Colonic mucosa (tissue), 4 donors: ENCODE measurements at regions not wholly inside any gene's neighbourhood (a gene's known extent, or its start where the extent isn't known, plus 50 kb on each side); places are given as distances from the start of the nearest gene placed in this dataset.

Experiments used
- DNase-seq: peaks from one replicate; pipeline ENCODE4 v3.0.0-alpha.2; 2020
- H3K27ac ChIP-seq: fragments of 200-600 bp; one replicate; pipeline ENCODE4 v1.8.0; 2021
- H3K27me3 ChIP-seq: fragments of 200-600 bp; one replicate; pipeline ENCODE4 v1.8.0; 2021
- H3K36me3 ChIP-seq: fragments of 200-600 bp; one replicate; pipeline ENCODE4 v1.8.0; 2021
- H3K4me1 ChIP-seq: fragments of 200-600 bp; one replicate; pipeline ENCODE4 v1.8.0; 2021; ENCODE audit warnings: mild to moderate bottlenecking
- H3K4me3 ChIP-seq: fragments of 200-600 bp; one replicate; pipeline ENCODE4 v1.8.0; 2021
- H3K9ac ChIP-seq, 2 donors: one replicate each; pipeline ENCODE4 v1.7.0; 2013; ENCODE audit warnings: control low read depth in 2 of 2, low read depth in 2 of 2, low read length in 2 of 2
- H3K9me3 ChIP-seq: fragments of 200-600 bp; one replicate; pipeline ENCODE4 v1.8.0; 2021
- intact Hi-C: fragments of 100-400 bp; cut with DNase I; formaldehyde crosslinking; loops from one replicate; pipeline ENCODE4 v1.14.1; 2022
- TF ChIP-seq, protein P1 (sequence below): fragments of 200-600 bp; IDR thresholded peaks from one replicate; pipeline ENCODE4 v1.8.0; 2022; ENCODE audit warnings: antibody characterized with exemption, mild to moderate bottlenecking
- donor health status: healthy.
- donor health status: DM: no; HTN: no; CAD: no.
- donor health status: DM: no; HTN: no; CAD: no.

DNA sequence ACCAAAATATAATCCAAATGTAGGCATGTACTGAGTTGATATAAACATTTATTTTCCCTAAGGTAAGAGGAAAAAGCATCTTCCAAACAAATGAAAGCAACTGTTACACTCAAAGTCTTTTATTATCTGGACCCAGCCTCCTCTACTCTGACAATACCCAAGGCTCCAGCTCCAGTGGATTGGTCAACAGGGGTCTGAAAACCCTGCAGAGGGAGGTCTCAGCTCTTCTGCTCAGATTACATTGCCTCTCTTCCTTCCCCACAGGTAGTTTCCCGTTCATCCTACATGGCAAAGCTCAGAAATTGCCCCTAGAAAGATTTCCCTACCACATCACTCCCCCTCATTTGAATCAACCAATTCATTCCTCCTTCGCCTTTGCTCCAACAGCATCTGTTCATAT is 457.0 kb downstream of the METTL4 start:
- Histone ChIP-seq H3K4me3 (no peak overlapping the region), H3K4me1 (no peaks in the 10 kb centered on the region), H3K9me3 (no peaks in the 10 kb centered on the region), H3K36me3 (no peaks in the 10 kb centered on the region), H3K27ac (no peak overlapping the region), H3K9ac (no peak overlapping the region), H3K27me3 (no peaks in the 10 kb centered on the region)
- TF ChIP-seq, protein P1, sequence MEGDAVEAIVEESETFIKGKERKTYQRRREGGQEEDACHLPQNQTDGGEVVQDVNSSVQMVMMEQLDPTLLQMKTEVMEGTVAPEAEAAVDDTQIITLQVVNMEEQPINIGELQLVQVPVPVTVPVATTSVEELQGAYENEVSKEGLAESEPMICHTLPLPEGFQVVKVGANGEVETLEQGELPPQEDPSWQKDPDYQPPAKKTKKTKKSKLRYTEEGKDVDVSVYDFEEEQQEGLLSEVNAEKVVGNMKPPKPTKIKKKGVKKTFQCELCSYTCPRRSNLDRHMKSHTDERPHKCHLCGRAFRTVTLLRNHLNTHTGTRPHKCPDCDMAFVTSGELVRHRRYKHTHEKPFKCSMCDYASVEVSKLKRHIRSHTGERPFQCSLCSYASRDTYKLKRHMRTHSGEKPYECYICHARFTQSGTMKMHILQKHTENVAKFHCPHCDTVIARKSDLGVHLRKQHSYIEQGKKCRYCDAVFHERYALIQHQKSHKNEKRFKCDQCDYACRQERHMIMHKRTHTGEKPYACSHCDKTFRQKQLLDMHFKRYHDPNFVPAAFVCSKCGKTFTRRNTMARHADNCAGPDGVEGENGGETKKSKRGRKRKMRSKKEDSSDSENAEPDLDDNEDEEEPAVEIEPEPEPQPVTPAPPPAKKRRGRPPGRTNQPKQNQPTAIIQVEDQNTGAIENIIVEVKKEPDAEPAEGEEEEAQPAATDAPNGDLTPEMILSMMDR, result no peak
- intact Hi-C loops, result no loop called here
- DNase-seq, result no peak

DNA sequence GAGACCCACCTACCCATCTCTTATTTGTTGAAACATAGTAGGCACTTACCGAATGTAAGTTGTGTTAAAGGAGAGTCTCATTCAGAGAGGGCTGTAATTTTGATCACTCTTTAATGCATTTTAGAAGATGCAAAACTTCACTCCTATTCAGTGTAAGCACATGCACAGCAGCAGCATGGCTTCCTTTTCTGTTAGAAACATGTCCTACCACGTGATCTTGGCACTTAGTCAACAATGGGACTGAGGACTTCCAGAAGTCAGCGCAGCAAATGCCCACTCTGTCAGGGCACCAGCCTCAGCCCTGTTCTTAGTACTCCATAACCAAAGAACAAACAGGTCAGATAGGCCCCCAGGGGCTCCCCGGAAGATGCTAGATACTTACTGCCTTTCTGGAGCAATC is 456.5 kb downstream of the METTL4 start:
- no peak for DNase-seq
- Histone ChIP-seq H3K36me3 (no peaks in the 10 kb centered on the region), H3K4me3 (no peak overlapping the region), H3K9me3 (no peaks in the 10 kb centered on the region), H3K9ac (no peak overlapping the region), H3K27ac (no peak overlapping the region), H3K27me3 (no peaks in the 10 kb centered on the region), H3K4me1 (no peaks in the 10 kb centered on the region)
- TF ChIP-seq, protein P1, result no peak
- intact Hi-C loops, result no loop called here

DNA sequence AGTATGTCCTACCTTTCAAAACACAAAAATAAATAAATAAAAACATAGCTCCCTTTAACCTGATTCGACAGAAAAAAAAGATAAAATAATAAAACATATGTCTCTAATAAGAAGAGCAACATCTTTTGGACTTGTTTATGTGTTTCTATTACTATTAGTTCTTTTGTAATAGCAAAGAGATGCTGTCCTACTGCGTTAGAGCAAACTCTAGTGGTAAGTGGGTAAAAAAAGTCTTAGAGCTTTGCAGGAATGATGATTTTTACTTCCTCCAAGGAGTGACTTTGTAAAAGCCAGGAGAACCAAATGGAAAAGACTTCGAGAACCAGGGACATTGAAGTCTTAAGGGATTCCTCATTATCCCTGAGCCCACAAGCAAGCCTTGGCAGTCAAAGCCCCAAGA is 450.1 kb downstream of the METTL4 start:
- no peak overlapping the region for H3K4me3 ChIP-seq
- no peak for DNase-seq
- no peaks in the 10 kb centered on the region for H3K36me3 ChIP-seq
- no peaks in the 10 kb centered on the region for H3K9me3 ChIP-seq
- H3K27ac ChIP-seq, result no peak overlapping the region
- intact Hi-C loops, result no loop called here
- no peaks in the 10 kb centered on the region for H3K4me1 ChIP-seq
- H3K27me3 ChIP-seq, result no peaks in the 10 kb centered on the region
- TF ChIP-seq, protein P1, result no peak
- no peak overlapping the region for H3K9ac ChIP-seq

DNA sequence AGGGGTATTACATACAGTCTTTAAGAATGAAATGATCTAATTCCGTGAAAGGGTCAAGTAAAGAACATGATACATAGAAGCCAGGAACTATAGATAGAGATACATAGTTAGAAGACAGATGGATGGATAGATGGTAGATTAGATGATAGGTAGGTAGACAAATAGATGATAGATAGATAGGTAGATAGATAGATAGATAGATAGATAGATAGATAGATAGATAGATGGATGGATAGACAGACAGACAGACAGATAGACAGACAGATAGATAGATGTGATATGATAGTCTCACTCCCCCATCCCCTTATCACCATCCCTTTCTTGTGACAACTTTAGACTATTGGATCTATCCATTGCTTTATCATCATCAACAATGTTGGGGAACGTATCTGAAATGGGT is 448.2 kb downstream of the METTL4 start:
- Histone ChIP-seq H3K9ac (no peak overlapping the region), H3K9me3 (no peaks in the 10 kb centered on the region), H3K4me1 (no peaks in the 10 kb centered on the region), H3K36me3 (no peaks in the 10 kb centered on the region), H3K27ac (no peak overlapping the region), H3K4me3 (no peak overlapping the region), H3K27me3 (no peaks in the 10 kb centered on the region)
- intact Hi-C loops, result no loop called here
- DNase-seq, result no peak
- TF ChIP-seq, protein P1, result no peak

DNA sequence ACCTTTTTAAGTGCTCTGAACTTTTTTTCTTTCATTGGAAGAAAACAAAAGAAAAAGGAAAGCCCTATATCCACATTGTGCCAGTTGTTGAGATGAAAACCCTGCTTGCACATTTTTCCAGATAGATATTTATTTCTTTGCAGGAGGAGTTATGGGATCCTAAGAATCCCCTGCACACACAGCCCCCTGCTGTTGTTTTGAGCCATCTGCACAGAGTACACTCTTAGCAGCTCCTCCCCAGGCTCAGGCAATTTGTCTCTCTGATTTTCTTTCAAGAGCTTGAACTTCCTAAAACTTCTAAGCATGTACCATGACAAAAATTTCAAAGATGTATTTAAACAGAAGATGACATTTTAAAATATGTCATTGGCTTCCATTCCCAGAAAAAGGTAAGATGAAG is 436.9 kb downstream of the METTL4 start:
- no peaks in the 10 kb centered on the region for H3K27me3 ChIP-seq
- H3K27ac ChIP-seq, result no peak overlapping the region
- no peaks in the 10 kb centered on the region for H3K36me3 ChIP-seq
- no peaks in the 10 kb centered on the region for H3K9me3 ChIP-seq
- TF ChIP-seq, protein P1, result no peak
- no peak for DNase-seq
- intact Hi-C loops, result no loop called here
- H3K4me1 ChIP-seq, result no peaks in the 10 kb centered on the region
- H3K9ac ChIP-seq, result no peak overlapping the region
- H3K4me3 ChIP-seq, result no peak overlapping the region

DNA sequence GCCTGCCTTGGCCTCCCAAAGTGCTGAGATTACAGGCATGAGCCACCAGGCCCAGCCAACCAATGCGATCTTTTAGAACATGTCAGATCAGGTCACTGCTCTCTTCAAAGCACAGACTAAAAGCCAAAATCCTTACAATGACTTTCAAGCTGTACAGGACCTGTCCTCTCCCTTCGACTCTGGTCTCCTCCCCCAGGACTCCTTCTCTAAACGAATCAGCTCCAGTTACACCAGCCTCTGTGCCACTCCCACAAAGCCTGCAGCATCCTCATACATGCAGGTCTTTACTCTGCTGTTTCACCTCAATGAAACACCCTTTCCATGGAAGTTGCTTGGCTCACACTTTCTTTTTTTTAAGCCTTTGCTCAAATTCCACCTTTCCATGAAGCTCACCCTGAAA is 436.0 kb downstream of the METTL4 start:
- Histone ChIP-seq H3K4me3 (no peak overlapping the region), H3K27me3 (no peaks in the 10 kb centered on the region), H3K9ac (no peak overlapping the region), H3K36me3 (no peaks in the 10 kb centered on the region), H3K9me3 (no peaks in the 10 kb centered on the region), H3K4me1 (no peaks in the 10 kb centered on the region), H3K27ac (no peak overlapping the region)
- no peak for DNase-seq
- intact Hi-C loops, result no loop called here
- TF ChIP-seq, protein P1, result no peak
